ENCODE measurements at regions not wholly inside any gene's neighbourhood (a gene's known extent, or its start where the extent isn't known, plus 50 kb on each side); places are given as distances from the start of the nearest gene placed in this dataset.

DNA sequence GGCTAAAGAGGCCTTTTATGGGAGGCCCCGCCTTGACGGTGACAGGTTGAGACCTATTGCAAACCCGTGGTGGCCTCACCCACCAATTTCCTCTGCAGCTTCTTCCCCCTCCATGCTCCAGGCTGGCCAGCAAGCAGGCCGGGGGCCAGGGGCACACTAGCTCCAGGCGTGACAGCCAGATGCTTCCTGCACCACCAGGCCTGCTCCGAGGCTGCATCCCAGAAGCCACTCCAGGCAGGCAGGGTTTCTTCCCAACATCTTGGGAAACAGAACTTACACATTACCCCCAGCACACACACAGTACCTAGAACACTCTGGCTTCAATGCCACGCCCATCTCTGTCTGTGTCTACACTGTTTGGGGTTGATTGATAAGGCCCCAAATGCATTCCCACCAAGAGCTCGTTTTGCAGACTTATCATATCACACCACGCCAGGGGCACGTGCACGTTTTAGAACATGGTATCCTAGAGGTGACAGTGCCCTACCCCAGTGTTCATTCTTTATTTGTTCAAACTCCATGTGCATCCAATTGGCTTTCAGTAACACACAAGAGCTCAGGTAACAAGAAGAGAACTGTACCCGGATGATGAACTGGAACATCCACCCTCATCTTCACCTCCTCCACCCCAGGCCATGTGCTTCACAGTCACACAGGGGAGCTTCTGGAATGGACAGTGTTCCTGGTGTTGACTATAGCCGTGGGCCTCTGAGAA is 221.4 kb upstream of the RREB1 start:
- Histone ChIP-seq H2AFZ (ENCODE audit: low read depth, low read length) (peak overlapping the region; percentile 96), H3K27me3 (ENCODE audit: control insufficient read depth in 2 of 2, insufficient read depth in 2 of 2, low read length in 2 of 2) (no peaks in the 10 kb centered on the region), H3K4me2 (ENCODE audit: insufficient read depth, low read length) (peak overlapping the region; percentile 69), H3K9ac (ENCODE audit: insufficient read depth in 1 of 2, low read depth in 2 of 2, low read length in 2 of 2) (peak overlapping the region; percentile 62 to 78), H3K9me1 (ENCODE audit: control insufficient read depth, insufficient read depth, low read length) (no peaks in the 10 kb centered on the region), H3K9me3 (replicated peaks; ENCODE audit: control insufficient read depth, insufficient read depth, low read depth, low read length) (no peaks in the 10 kb centered on the region), H3K79me2 (ENCODE audit: control insufficient read depth, insufficient read depth, low read length) (no peaks in the 10 kb centered on the region), H4K20me1 (replicated peaks; ENCODE audit: control insufficient read depth, insufficient read depth, low read length) (no peaks in the 10 kb centered on the region), H3K36me3 (ENCODE audit: control insufficient read depth, insufficient read depth, low read length) (no peaks in the 10 kb centered on the region), H3K27ac (ENCODE audit: extremely low read depth, low read depth, low read length) (peak overlapping the region; percentile 72), H3K4me3 (no peak overlapping the region), H3K4me1 (replicated peaks in 1 of 2; ENCODE audit: control insufficient read depth in 2 of 2, insufficient read depth in 2 of 2, low read length in 2 of 2) (peaks cover 45 to 63% of the 10 kb centered on the region in 2 experiments)
- peak; percentile 90 for FAIRE-seq
- peak; percentile 80 for ATAC-seq
- ChIA-PET POLR2A (interaction anchor here (0.6 to 1.5 kb wide), 9 partner anchors 11 to 191 kb away, joined by 3 to 5 read pairs (median 3); no protein-coding TSS in a partner anchor), CTCF (ENCODE audit: low intra/inter-chr PET ratio) (no interaction called here)
- intact Hi-C loops (cut with micrococcal nuclease) (no loop called here), in situ Hi-C loops (cut with MboI) (no loop called here)
- WGBS (ENCODE audit: insufficient coverage, low coverage, missing lambda C conversion rate): 8% methylated on average over 13 of the region's 13 CpGs
- peak; percentile 70 to 93 (median 79) for DNase-seq (ENCODE audit: extremely low read depth in 1 of 4, low spot score in 3 of 4)
- BruUV-seq (replicated peaks): no TSS peak
- TF ChIP-seq NUFIP1 (IDR thresholded peaks at IDR 0.05; ENCODE audit: partially characterized antibody) (peak; percentile 88), GATA2 (CRISPR knock-in tag; IDR thresholded peaks at IDR 0.05) (peak; percentile 34; the same call in 1 of the 2 replicates), ZNF707 (CRISPR knock-in tag; conservative IDR thresholded peaks at IDR 0.05) (peak; percentile 46; the same call in 1 of the 2 replicates), FOSL1 (tag; conservative IDR thresholded peaks at IDR 0.05) (0 out of 2 replicates have a peak, but pooled peaks have one; percentile 27)
- TF ChIP-seq, protein P1, sequence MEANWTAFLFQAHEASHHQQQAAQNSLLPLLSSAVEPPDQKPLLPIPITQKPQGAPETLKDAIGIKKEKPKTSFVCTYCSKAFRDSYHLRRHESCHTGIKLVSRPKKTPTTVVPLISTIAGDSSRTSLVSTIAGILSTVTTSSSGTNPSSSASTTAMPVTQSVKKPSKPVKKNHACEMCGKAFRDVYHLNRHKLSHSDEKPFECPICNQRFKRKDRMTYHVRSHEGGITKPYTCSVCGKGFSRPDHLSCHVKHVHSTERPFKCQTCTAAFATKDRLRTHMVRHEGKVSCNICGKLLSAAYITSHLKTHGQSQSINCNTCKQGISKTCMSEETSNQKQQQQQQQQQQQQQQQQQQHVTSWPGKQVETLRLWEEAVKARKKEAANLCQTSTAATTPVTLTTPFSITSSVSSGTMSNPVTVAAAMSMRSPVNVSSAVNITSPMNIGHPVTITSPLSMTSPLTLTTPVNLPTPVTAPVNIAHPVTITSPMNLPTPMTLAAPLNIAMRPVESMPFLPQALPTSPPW (CRISPR knock-in tag; IDR thresholded peaks at IDR 0.05): peak; percentile 31; the same call in 1 of the 2 replicates
- TF ChIP-seq, protein P2, sequence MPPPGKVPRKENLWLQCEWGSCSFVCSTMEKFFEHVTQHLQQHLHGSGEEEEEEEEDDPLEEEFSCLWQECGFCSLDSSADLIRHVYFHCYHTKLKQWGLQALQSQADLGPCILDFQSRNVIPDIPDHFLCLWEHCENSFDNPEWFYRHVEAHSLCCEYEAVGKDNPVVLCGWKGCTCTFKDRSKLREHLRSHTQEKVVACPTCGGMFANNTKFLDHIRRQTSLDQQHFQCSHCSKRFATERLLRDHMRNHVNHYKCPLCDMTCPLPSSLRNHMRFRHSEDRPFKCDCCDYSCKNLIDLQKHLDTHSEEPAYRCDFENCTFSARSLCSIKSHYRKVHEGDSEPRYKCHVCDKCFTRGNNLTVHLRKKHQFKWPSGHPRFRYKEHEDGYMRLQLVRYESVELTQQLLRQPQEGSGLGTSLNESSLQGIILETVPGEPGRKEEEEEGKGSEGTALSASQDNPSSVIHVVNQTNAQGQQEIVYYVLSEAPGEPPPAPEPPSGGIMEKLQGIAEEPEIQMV (tag; conservative IDR thresholded peaks at IDR 0.05; ENCODE audit: low read depth): peak; percentile 63
- TF ChIP-seq, protein P3, sequence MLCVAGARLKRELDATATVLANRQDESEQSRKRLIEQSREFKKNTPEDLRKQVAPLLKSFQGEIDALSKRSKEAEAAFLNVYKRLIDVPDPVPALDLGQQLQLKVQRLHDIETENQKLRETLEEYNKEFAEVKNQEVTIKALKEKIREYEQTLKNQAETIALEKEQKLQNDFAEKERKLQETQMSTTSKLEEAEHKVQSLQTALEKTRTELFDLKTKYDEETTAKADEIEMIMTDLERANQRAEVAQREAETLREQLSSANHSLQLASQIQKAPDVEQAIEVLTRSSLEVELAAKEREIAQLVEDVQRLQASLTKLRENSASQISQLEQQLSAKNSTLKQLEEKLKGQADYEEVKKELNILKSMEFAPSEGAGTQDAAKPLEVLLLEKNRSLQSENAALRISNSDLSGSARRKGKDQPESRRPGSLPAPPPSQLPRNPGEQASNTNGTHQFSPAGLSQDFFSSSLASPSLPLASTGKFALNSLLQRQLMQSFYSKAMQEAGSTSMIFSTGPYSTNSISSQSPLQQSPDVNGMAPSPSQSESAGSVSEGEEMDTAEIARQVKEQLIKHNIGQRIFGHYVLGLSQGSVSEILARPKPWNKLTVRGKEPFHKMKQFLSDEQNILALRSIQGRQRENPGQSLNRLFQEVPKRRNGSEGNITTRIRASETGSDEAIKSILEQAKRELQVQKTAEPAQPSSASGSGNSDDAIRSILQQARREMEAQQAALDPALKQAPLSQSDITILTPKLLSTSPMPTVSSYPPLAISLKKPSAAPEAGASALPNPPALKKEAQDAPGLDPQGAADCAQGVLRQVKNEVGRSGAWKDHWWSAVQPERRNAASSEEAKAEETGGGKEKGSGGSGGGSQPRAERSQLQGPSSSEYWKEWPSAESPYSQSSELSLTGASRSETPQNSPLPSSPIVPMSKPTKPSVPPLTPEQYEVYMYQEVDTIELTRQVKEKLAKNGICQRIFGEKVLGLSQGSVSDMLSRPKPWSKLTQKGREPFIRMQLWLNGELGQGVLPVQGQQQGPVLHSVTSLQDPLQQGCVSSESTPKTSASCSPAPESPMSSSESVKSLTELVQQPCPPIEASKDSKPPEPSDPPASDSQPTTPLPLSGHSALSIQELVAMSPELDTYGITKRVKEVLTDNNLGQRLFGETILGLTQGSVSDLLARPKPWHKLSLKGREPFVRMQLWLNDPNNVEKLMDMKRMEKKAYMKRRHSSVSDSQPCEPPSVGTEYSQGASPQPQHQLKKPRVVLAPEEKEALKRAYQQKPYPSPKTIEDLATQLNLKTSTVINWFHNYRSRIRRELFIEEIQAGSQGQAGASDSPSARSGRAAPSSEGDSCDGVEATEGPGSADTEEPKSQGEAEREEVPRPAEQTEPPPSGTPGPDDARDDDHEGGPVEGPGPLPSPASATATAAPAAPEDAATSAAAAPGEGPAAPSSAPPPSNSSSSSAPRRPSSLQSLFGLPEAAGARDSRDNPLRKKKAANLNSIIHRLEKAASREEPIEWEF (CRISPR knock-in tag; IDR thresholded peaks at IDR 0.05): peak; percentile 84
- TF ChIP-seq, protein P4, sequence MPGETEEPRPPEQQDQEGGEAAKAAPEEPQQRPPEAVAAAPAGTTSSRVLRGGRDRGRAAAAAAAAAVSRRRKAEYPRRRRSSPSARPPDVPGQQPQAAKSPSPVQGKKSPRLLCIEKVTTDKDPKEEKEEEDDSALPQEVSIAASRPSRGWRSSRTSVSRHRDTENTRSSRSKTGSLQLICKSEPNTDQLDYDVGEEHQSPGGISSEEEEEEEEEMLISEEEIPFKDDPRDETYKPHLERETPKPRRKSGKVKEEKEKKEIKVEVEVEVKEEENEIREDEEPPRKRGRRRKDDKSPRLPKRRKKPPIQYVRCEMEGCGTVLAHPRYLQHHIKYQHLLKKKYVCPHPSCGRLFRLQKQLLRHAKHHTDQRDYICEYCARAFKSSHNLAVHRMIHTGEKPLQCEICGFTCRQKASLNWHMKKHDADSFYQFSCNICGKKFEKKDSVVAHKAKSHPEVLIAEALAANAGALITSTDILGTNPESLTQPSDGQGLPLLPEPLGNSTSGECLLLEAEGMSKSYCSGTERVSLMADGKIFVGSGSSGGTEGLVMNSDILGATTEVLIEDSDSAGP (CRISPR knock-in tag; IDR thresholded peaks at IDR 0.05): no peak

Data from K562 (cell line).